Memory B cell (primary cell): ENCODE measurements at regions not wholly inside any gene's neighbourhood (a gene's known extent, or its start where the extent isn't known, plus 50 kb on each side); places are given as distances from the start of the nearest gene placed in this dataset.

ENCODE experiments used
- ATAC-seq: fragments of 150-1000 bp; cut with Tn5 transposase; 2 replicates; pipeline ENCODE4 v1.10.0; 2021; ENCODE audit warnings: low read depth, mild to moderate bottlenecking, moderate library complexity
- DNase-seq, 2 donors: peaks; one replicate each; pipeline ENCODE4 v3.0.0; 2022; ENCODE audit warnings: low spot score in 2 of 2
- H3K27ac Mint-ChIP-seq: one replicate; pipeline ENCODE4 v1.8.0; 2022; ENCODE audit warnings: mild to moderate bottlenecking, moderate library complexity, mixed read lengths
- H3K27me3 Mint-ChIP-seq: one replicate; pipeline ENCODE4 v1.8.0; 2022; ENCODE audit warnings: mixed read lengths
- H3K36me3 Mint-ChIP-seq: one replicate; pipeline ENCODE4 v1.8.0; 2022; ENCODE audit warnings: mild to moderate bottlenecking, mixed read lengths
- H3K4me1 Mint-ChIP-seq: one replicate; pipeline ENCODE4 v1.8.0; 2022; ENCODE audit warnings: mixed read lengths
- H3K4me3 Mint-ChIP-seq: one replicate; pipeline ENCODE4 v1.8.0; 2022; ENCODE audit warnings: mild to moderate bottlenecking, moderate library complexity, mixed read lengths
- H3K9me3 Mint-ChIP-seq: one replicate; pipeline ENCODE4 v1.8.0; 2022; ENCODE audit warnings: mixed read lengths

- Mint-ChIP-seq H3K27ac (no peak overlapping the region), H3K4me3 (no peak overlapping the region), H3K27me3 (no peaks in the 10 kb centered on the region), H3K36me3 (no peaks in the 10 kb centered on the region), H3K9me3 (peaks cover 1% of the 10 kb centered on the region), H3K4me1 (no peaks in the 10 kb centered on the region)
- DNase-seq (no peak), ATAC-seq (no peak)
Observed at GRCh38 chr11:107197932-107198331, 179.7 kb upstream of the GUCY1A2 start.

- H3K4me3 Mint-ChIP-seq = no peak overlapping the region
- no peaks in the 10 kb centered on the region for H3K36me3 Mint-ChIP-seq
- no peaks in the 10 kb centered on the region for H3K4me1 Mint-ChIP-seq
- ATAC-seq (no peak), DNase-seq (no peak)
- no peaks in the 10 kb centered on the region for H3K27me3 Mint-ChIP-seq
- peaks cover 7% of the 10 kb centered on the region for H3K9me3 Mint-ChIP-seq
- H3K27ac Mint-ChIP-seq = no peak overlapping the region
Observed at GRCh38 chr11:107196732-107197131, 178.5 kb upstream of the GUCY1A2 start.

GRCh38 chr11:107184986-107185385, 166.7 kb upstream of the GUCY1A2 start:
- no peaks in the 10 kb centered on the region for H3K4me1 Mint-ChIP-seq
- H3K9me3 Mint-ChIP-seq = no peaks in the 10 kb centered on the region
- H3K36me3 Mint-ChIP-seq = no peaks in the 10 kb centered on the region
- no peak overlapping the region for H3K4me3 Mint-ChIP-seq
- DNase-seq (no peak), ATAC-seq (no peak)
- no peak overlapping the region for H3K27ac Mint-ChIP-seq
- no peaks in the 10 kb centered on the region for H3K27me3 Mint-ChIP-seq

GRCh38 chr11:107183953-107184352, 165.7 kb upstream of the GUCY1A2 start:
- Mint-ChIP-seq H3K9me3 (no peaks in the 10 kb centered on the region), H3K27ac (no peak overlapping the region), H3K27me3 (no peaks in the 10 kb centered on the region), H3K4me3 (no peak overlapping the region), H3K36me3 (no peaks in the 10 kb centered on the region), H3K4me1 (no peaks in the 10 kb centered on the region)
- DNase-seq = no peak
- no peak for ATAC-seq

GRCh38 chr11:107182978-107183377, 164.7 kb upstream of the GUCY1A2 start:
- Mint-ChIP-seq H3K9me3 (no peaks in the 10 kb centered on the region), H3K4me1 (no peaks in the 10 kb centered on the region), H3K27me3 (no peaks in the 10 kb centered on the region), H3K36me3 (no peaks in the 10 kb centered on the region), H3K4me3 (no peak overlapping the region), H3K27ac (no peak overlapping the region)
- no peak for DNase-seq
- ATAC-seq = no peak

DNA sequence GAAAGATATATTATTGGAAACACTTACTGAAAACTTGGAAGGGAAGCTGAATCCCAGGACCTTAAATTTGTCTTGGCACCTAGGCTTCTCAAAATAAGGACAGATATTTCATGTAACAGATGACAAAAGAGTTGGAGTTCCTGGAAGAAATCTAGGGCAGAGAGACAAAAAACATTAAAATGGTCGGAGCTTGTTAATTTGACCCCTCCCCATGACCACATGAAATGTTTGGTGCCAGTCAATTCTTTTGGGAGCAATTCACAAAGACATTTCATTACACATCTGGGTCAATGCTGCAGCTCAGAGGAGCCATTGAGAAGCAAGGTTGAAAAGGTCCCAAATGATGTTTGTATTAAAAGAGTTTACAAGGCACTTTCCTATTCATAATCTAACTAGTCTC, 162.0 kb upstream of the GUCY1A2 start:
- Mint-ChIP-seq H3K27me3 (peaks cover 2% of the 10 kb centered on the region), H3K27ac (no peak overlapping the region), H3K9me3 (no peaks in the 10 kb centered on the region), H3K4me3 (no peak overlapping the region), H3K4me1 (no peaks in the 10 kb centered on the region), H3K36me3 (no peaks in the 10 kb centered on the region)
- no peak for ATAC-seq
- DNase-seq = no peak

DNA sequence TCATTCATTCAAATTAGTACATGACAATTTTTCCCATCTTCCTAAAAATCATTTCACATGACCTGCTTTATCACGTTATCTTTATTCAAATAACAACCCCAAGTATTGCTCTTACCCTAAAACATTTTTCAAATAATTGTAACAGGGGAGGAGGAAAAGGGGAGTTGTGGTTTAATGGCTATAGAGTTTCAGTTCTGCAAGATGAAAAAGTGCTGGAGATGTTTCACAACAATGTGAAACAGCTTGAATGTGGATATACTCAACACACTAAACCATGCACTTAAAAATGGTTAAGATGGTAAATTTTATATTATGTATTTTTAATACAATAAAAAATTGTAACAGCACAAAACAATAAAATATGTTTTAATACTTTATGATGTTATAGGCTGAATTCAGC, 161.6 kb upstream of the GUCY1A2 start:
- DNase-seq (no peak), ATAC-seq (no peak)
- Mint-ChIP-seq H3K27me3 (peaks cover 2% of the 10 kb centered on the region), H3K4me3 (no peak overlapping the region), H3K4me1 (no peaks in the 10 kb centered on the region), H3K27ac (no peak overlapping the region), H3K9me3 (no peaks in the 10 kb centered on the region), H3K36me3 (no peaks in the 10 kb centered on the region)

GRCh38 chr11:107177106-107177477, 158.8 kb upstream of the GUCY1A2 start:
- peaks cover 2% of the 10 kb centered on the region for H3K27me3 Mint-ChIP-seq
- no peaks in the 10 kb centered on the region for H3K4me1 Mint-ChIP-seq
- DNase-seq = no peak
- no peak overlapping the region for H3K27ac Mint-ChIP-seq
- H3K9me3 Mint-ChIP-seq = no peaks in the 10 kb centered on the region
- H3K4me3 Mint-ChIP-seq = no peak overlapping the region
- no peak for ATAC-seq
- no peaks in the 10 kb centered on the region for H3K36me3 Mint-ChIP-seq

GRCh38 chr11:107176148-107177105, 158.2 kb upstream of the GUCY1A2 start:
- ATAC-seq (no peak), DNase-seq (no peak)
- Mint-ChIP-seq H3K36me3 (no peaks in the 10 kb centered on the region), H3K4me1 (no peaks in the 10 kb centered on the region), H3K27me3 (peaks cover 2% of the 10 kb centered on the region), H3K9me3 (no peaks in the 10 kb centered on the region), H3K27ac (no peak overlapping the region), H3K4me3 (no peak overlapping the region)

GRCh38 chr11:107174856-107175255, 156.6 kb upstream of the GUCY1A2 start:
- Mint-ChIP-seq H3K9me3 (peaks cover 3% of the 10 kb centered on the region), H3K4me1 (no peaks in the 10 kb centered on the region), H3K27me3 (peaks cover 2% of the 10 kb centered on the region), H3K36me3 (no peaks in the 10 kb centered on the region), H3K4me3 (no peak overlapping the region), H3K27ac (no peak overlapping the region)
- no peak for ATAC-seq
- DNase-seq = no peak

GRCh38 chr11:107172996-107173395, 154.7 kb upstream of the GUCY1A2 start:
- Mint-ChIP-seq H3K27me3 (peaks cover 2% of the 10 kb centered on the region), H3K27ac (no peak overlapping the region), H3K4me1 (no peaks in the 10 kb centered on the region), H3K9me3 (peaks cover 5% of the 10 kb centered on the region), H3K36me3 (no peaks in the 10 kb centered on the region), H3K4me3 (no peak overlapping the region)
- DNase-seq (no peak), ATAC-seq (no peak)

DNA sequence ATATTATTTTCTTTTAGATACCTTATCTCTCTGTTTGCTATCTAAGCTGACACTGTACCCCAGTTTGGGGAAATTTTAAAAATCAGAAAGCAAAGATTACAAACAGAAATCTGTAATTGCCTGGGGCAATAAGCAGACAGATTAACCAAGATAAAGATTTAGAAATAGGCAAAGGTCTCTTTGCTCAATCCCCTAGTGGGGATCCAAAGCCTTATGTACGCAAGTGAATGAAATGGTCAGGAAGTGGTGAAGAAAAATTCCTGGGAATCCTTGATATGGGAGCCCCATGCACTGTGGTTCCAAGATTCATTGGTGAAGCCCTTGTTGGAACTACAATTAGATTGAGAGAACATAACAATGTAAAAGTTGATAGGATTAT, 139.5 kb upstream of the GUCY1A2 start:
- H3K27ac Mint-ChIP-seq = no peak overlapping the region
- ATAC-seq (no peak), DNase-seq (no peak)
- no peaks in the 10 kb centered on the region for H3K4me1 Mint-ChIP-seq
- H3K27me3 Mint-ChIP-seq = no peaks in the 10 kb centered on the region
- H3K9me3 Mint-ChIP-seq = no peaks in the 10 kb centered on the region
- no peak overlapping the region for H3K4me3 Mint-ChIP-seq
- no peaks in the 10 kb centered on the region for H3K36me3 Mint-ChIP-seq

DNA sequence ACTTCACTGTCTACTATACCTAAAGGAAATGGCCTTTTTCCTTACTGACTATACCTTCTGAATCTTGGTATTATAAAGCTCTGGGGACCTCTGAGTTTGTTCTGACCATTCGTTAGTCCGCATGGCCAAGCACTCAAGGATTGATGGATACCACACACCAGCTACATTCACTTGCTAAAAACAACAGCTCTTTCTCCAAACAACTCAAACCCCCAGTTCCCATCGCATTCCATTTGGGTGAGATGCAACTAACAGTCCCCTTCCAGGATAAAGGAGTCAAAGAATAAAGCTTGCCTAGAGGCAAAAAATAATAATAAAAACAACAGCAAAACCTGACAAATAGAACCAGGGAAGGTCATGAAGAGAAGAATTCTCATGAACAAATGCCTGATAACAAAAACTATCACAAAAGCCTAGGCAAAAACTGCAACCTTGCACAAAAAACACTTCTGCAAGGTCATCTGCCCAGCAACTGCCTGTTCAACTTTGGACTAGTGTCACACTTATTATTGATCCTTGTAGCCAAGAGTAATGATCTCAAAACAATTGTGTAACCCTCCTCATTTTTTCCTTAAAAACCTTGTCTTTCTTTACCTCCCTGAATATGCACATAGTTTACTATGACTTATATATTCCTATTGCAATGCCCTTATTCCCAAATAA, 139.0 kb upstream of the GUCY1A2 start:
- ATAC-seq (no peak), DNase-seq (no peak)
- Mint-ChIP-seq H3K4me3 (no peak overlapping the region), H3K36me3 (no peaks in the 10 kb centered on the region), H3K9me3 (no peaks in the 10 kb centered on the region), H3K4me1 (no peaks in the 10 kb centered on the region), H3K27me3 (no peaks in the 10 kb centered on the region), H3K27ac (no peak overlapping the region)

- ATAC-seq (no peak), DNase-seq (no peak)
- H3K27me3 Mint-ChIP-seq = no peaks in the 10 kb centered on the region
- H3K4me1 Mint-ChIP-seq = no peaks in the 10 kb centered on the region
- H3K36me3 Mint-ChIP-seq = no peaks in the 10 kb centered on the region
- H3K9me3 Mint-ChIP-seq = no peaks in the 10 kb centered on the region
- no peak overlapping the region for H3K27ac Mint-ChIP-seq
- no peak overlapping the region for H3K4me3 Mint-ChIP-seq
Observed at GRCh38 chr11:107151579-107151978, 133.3 kb upstream of the GUCY1A2 start.

- no peaks in the 10 kb centered on the region for H3K27me3 Mint-ChIP-seq
- no peaks in the 10 kb centered on the region for H3K9me3 Mint-ChIP-seq
- no peaks in the 10 kb centered on the region for H3K4me1 Mint-ChIP-seq
- no peak overlapping the region for H3K27ac Mint-ChIP-seq
- no peaks in the 10 kb centered on the region for H3K36me3 Mint-ChIP-seq
- no peak overlapping the region for H3K4me3 Mint-ChIP-seq
- ATAC-seq = no peak
- no peak for DNase-seq
Observed at GRCh38 chr11:107151158-107151557, 132.9 kb upstream of the GUCY1A2 start.
